GM21576 (cell line): ENCODE measurements at regions not wholly inside any gene's neighbourhood (a gene's known extent, or its start where the extent isn't known, plus 50 kb on each side); places are given as distances from the start of the nearest gene placed in this dataset.
"Not testable (repeated sequence)": the region's sequence is repeated elsewhere in the genome, so short reads cannot be mapped to it uniquely, and the experiment has no call there.

ENCODE experiments used
- ATAC-seq: cut with Tn5 transposase; IDR thresholded peaks from one replicate; pipeline ENCODE4 v1.9.1; 2021; ENCODE audit warnings: mild to moderate bottlenecking, moderate library complexity; ENCODE audit not compliant: unreplicated experiment

GRCh38 chr11:29634244-29634643, 382.6 kb downstream of the KCNA4 start:
- no peak for ATAC-seq

GRCh38 chr11:29629286-29629685, 387.5 kb downstream of the KCNA4 start:
- no peak for ATAC-seq

- no peak for ATAC-seq
Measured at GRCh38 chr11:29628609-29629008, 388.2 kb downstream of the KCNA4 start.

GRCh38 chr11:29627541-29627940, 389.3 kb downstream of the KCNA4 start:
- ATAC-seq = no peak

GRCh38 chr11:29623144-29623722, 393.6 kb downstream of the KCNA4 start:
- ATAC-seq = no peak

- ATAC-seq = no peak
Measured at GRCh38 chr11:29616611-29617010, 400.2 kb downstream of the KCNA4 start.

GRCh38 chr11:29612423-29612822, 404.4 kb downstream of the KCNA4 start:
- ATAC-seq = no peak

GRCh38 chr11:29606330-29607031, 410.3 kb downstream of the KCNA4 start:
- ATAC-seq = no peak

GRCh38 chr11:29600151-29600575, 416.7 kb downstream of the KCNA4 start:
- ATAC-seq = not testable (repeated sequence)

GRCh38 chr11:29584342-29584741, 432.5 kb downstream of the KCNA4 start:
- ATAC-seq = no peak

- ATAC-seq = no peak
Measured at GRCh38 chr11:29578806-29579205, 438.0 kb downstream of the KCNA4 start.

GRCh38 chr11:29564486-29564885, 452.3 kb downstream of the KCNA4 start:
- no peak for ATAC-seq

GRCh38 chr11:29562183-29562582, 454.6 kb downstream of the KCNA4 start:
- no peak for ATAC-seq

- no peak for ATAC-seq
Measured at GRCh38 chr11:29553990-29554389, 462.8 kb downstream of the KCNA4 start.

GRCh38 chr11:29538339-29539036, 478.3 kb downstream of the KCNA4 start:
- ATAC-seq = no peak

- ATAC-seq = no peak
Measured at GRCh38 chr11:29534836-29535235, 482.0 kb downstream of the KCNA4 start.

- ATAC-seq = no peak
Measured at GRCh38 chr11:29530961-29531360, 485.9 kb downstream of the KCNA4 start.

GRCh38 chr11:29527391-29527936, 489.4 kb downstream of the KCNA4 start:
- ATAC-seq = peak; percentile 52

- ATAC-seq = no peak
Measured at GRCh38 chr11:29518389-29519174, 498.2 kb downstream of the KCNA4 start.

GRCh38 chr11:29511394-29511793, 505.4 kb downstream of the KCNA4 start:
- ATAC-seq = no peak

GRCh38 chr11:29507376-29507775, 509.5 kb downstream of the KCNA4 start:
- no peak for ATAC-seq
